ENCODE measurements at regions not wholly inside any gene's neighbourhood (a gene's known extent, or its start where the extent isn't known, plus 50 kb on each side); places are given as distances from the start of the nearest gene placed in this dataset.

DNA sequence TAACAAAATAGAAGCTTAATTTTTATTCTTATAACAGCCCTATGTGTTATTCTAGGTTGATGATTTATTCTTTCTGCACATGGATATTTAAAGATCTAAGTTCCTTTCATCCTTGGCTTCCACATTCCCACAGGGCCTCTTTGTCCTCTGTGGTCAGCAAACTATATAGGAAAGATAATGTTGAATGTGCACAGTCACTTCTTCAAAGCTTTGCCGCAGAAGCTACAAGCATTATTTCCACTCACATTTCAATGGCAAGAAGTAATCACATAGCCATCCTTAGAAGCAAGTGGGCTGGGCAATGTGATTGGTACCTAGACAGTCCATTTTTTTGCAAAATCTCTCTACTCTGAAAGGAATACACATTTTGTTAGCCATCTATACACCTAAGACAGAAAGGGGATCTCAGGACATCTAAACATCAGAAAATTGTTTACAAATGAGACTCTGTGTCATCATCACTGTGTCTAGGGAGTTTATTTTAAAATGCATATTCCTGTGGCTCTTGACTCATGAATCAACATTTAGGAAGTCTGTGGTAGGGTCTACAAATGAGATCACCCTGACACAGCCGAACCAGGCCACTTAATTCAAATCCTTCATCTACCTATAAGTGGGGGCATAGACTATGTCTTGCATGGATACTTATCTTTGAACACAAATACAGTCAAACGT is 1060.5 kb downstream of the XPNPEP1 start:
- Mint-ChIP-seq H3K9me3 (peaks cover 3% of the 10 kb centered on the region; the same call in 1 of the 2 replicates), H3K36me3 (no peaks in the 10 kb centered on the region), H3K27ac (no peak overlapping the region), H3K4me3 (no peak overlapping the region), H3K4me1 (no peaks in the 10 kb centered on the region), H3K27me3 (ENCODE audit: low read depth) (no peaks in the 10 kb centered on the region)
- CTCF ChIA-PET: no interaction called here
- ATAC-seq (no peak), DNase-seq (ENCODE audit: low spot score) (no peak)
- POLR2A ChIA-PET: no interaction called here
- TF ChIP-seq ZNF396 (CRISPR knock-in tag; IDR thresholded peaks at IDR 0.05; ENCODE audit: borderline replicate concordance) (no peak), ZNF138 (CRISPR knock-in tag; conservative IDR thresholded peaks at IDR 0.05) (no peak), ZNF232 (CRISPR knock-in tag; IDR thresholded peaks at IDR 0.05) (no peak), ZNF317 (CRISPR knock-in tag; IDR thresholded peaks at IDR 0.05; ENCODE audit: borderline replicate concordance, low read depth) (no peak), MXD4 (CRISPR knock-in tag; IDR thresholded peaks at IDR 0.05; ENCODE audit: borderline replicate concordance) (no peak), ZNF121 (CRISPR knock-in tag; IDR thresholded peaks at IDR 0.05) (no peak), NR2C2 (CRISPR knock-in tag; IDR thresholded peaks at IDR 0.05) (no peak), SOX15 (CRISPR knock-in tag; IDR thresholded peaks at IDR 0.05) (no peak), HMGA2 (CRISPR knock-in tag; IDR thresholded peaks at IDR 0.05) (no peak), HMGXB4 (CRISPR knock-in tag; IDR thresholded peaks at IDR 0.05) (no peak), GABPB1 (CRISPR knock-in tag; IDR thresholded peaks at IDR 0.05) (no peak), EMX1 (CRISPR knock-in tag; IDR thresholded peaks at IDR 0.05) (no peak), CREB1 (CRISPR knock-in tag; IDR thresholded peaks at IDR 0.05) (no peak)
- TF ChIP-seq, protein P1, sequence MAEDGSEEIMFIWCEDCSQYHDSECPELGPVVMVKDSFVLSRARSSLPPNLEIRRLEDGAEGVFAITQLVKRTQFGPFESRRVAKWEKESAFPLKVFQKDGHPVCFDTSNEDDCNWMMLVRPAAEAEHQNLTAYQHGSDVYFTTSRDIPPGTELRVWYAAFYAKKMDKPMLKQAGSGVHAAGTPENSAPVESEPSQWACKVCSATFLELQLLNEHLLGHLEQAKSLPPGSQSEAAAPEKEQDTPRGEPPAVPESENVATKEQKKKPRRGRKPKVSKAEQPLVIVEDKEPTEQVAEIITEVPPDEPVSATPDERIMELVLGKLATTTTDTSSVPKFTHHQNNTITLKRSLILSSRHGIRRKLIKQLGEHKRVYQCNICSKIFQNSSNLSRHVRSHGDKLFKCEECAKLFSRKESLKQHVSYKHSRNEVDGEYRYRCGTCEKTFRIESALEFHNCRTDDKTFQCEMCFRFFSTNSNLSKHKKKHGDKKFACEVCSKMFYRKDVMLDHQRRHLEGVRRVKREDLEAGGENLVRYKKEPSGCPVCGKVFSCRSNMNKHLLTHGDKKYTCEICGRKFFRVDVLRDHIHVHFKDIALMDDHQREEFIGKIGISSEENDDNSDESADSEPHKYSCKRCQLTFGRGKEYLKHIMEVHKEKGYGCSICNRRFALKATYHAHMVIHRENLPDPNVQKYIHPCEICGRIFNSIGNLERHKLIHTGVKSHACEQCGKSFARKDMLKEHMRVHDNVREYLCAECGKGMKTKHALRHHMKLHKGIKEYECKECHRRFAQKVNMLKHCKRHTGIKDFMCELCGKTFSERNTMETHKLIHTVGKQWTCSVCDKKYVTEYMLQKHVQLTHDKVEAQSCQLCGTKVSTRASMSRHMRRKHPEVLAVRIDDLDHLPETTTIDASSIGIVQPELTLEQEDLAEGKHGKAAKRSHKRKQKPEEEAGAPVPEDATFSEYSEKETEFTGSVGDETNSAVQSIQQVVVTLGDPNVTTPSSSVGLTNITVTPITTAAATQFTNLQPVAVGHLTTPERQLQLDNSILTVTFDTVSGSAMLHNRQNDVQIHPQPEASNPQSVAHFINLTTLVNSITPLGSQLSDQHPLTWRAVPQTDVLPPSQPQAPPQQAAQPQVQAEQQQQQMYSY (CRISPR knock-in tag; IDR thresholded peaks at IDR 0.05): no peak

DNA sequence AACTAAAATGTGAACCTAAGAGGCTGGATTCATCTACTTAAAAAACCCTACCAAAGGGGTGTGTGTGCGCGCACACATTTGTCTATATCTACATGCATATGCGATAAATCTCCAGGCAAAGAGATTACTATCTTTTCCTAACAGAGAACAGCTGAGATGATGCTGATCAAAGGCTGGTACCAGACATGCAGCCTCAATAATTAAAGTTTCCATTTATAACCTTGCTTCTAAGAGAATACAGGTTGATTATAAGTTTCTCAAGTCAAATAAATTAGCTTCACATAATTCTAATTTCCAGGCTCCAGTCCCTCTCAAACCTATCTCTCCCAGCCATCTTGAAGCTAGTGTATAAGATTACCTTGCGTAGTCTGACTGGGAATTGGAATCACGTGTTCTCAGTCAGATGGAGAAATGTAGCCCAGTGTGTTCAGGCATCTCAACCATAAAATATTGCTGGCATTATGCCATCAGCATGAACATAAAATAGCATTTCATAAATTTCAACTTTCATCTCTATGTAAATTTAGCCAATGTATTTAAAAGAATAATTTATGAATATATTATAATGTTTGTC is 1062.0 kb downstream of the XPNPEP1 start:
- TF ChIP-seq ZNF138 (CRISPR knock-in tag; conservative IDR thresholded peaks at IDR 0.05) (no peak), JAZF1 (CRISPR knock-in tag; IDR thresholded peaks at IDR 0.05) (no peak), SMAD3 (CRISPR knock-in tag; IDR thresholded peaks at IDR 0.05; ENCODE audit: borderline replicate concordance) (no peak), NFYB (CRISPR knock-in tag; conservative IDR thresholded peaks at IDR 0.05; ENCODE audit: low read depth) (no peak), CDX4 (CRISPR knock-in tag; IDR thresholded peaks at IDR 0.05; ENCODE audit: borderline replicate concordance) (no peak), ZMAT4 (CRISPR knock-in tag; IDR thresholded peaks at IDR 0.05) (no peak)
- TF ChIP-seq, protein P2, sequence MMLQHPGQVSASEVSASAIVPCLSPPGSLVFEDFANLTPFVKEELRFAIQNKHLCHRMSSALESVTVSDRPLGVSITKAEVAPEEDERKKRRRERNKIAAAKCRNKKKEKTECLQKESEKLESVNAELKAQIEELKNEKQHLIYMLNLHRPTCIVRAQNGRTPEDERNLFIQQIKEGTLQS (CRISPR knock-in tag; conservative IDR thresholded peaks at IDR 0.05): no peak
- TF ChIP-seq, protein P3, sequence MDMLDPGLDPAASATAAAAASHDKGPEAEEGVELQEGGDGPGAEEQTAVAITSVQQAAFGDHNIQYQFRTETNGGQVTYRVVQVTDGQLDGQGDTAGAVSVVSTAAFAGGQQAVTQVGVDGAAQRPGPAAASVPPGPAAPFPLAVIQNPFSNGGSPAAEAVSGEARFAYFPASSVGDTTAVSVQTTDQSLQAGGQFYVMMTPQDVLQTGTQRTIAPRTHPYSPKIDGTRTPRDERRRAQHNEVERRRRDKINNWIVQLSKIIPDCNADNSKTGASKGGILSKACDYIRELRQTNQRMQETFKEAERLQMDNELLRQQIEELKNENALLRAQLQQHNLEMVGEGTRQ (CRISPR knock-in tag; IDR thresholded peaks at IDR 0.05): no peak
- no peaks in the 10 kb centered on the region for H3K4me1 Mint-ChIP-seq
- CTCF ChIA-PET: interaction anchor here (0.9 kb wide), 1 partner anchor 50 kb away, joined by 4 read pairs; no protein-coding TSS in a partner anchor

More for the DNA sequence above, 1062.0 kb downstream of the XPNPEP1 start:
- no peaks in the 10 kb centered on the region for H3K9me3 Mint-ChIP-seq
- no peak for ATAC-seq
- POLR2A ChIA-PET: no interaction called here
- no peaks in the 10 kb centered on the region for H3K27me3 Mint-ChIP-seq (ENCODE audit: low read depth)
- H3K27ac Mint-ChIP-seq: no peak overlapping the region
- DNase-seq (ENCODE audit: low spot score): no peak
- no peaks in the 10 kb centered on the region for H3K36me3 Mint-ChIP-seq
- no peak overlapping the region for H3K4me3 Mint-ChIP-seq

Data from WTC11 (cell line).